ENCODE measurements at regions not wholly inside any gene's neighbourhood (a gene's known extent, or its start where the extent isn't known, plus 50 kb on each side); places are given as distances from the start of the nearest gene placed in this dataset.

- Histone ChIP-seq H3K27me3 (no peaks in the 10 kb centered on the region), H3K36me3 (no peaks in the 10 kb centered on the region), H3K4me1 (no peaks in the 10 kb centered on the region), H3K4me3 (no peak overlapping the region), H3K27ac (no peak overlapping the region), H3K9me3 (no peaks in the 10 kb centered on the region)
- TF ChIP-seq CTCF (IDR thresholded peaks at IDR 0.05) = no peak
- TF ChIP-seq POLR2A (IDR thresholded peaks at IDR 0.05) = no peak
- no peak for DNase-seq
Measured at GRCh38 chr16:9152649-9153501, 61.4 kb downstream of the HAPSTR1 start.

- Histone ChIP-seq H3K27me3 (no peaks in the 10 kb centered on the region), H3K36me3 (no peaks in the 10 kb centered on the region), H3K9me3 (no peaks in the 10 kb centered on the region), H3K4me3 (no peak overlapping the region), H3K27ac (no peak overlapping the region), H3K4me1 (no peaks in the 10 kb centered on the region)
- DNase-seq = no peak
- TF ChIP-seq POLR2A (IDR thresholded peaks at IDR 0.05) (no peak), CTCF (IDR thresholded peaks at IDR 0.05) (no peak)
Measured at GRCh38 chr16:9153502-9153864, 62.0 kb downstream of the HAPSTR1 start.

DNA sequence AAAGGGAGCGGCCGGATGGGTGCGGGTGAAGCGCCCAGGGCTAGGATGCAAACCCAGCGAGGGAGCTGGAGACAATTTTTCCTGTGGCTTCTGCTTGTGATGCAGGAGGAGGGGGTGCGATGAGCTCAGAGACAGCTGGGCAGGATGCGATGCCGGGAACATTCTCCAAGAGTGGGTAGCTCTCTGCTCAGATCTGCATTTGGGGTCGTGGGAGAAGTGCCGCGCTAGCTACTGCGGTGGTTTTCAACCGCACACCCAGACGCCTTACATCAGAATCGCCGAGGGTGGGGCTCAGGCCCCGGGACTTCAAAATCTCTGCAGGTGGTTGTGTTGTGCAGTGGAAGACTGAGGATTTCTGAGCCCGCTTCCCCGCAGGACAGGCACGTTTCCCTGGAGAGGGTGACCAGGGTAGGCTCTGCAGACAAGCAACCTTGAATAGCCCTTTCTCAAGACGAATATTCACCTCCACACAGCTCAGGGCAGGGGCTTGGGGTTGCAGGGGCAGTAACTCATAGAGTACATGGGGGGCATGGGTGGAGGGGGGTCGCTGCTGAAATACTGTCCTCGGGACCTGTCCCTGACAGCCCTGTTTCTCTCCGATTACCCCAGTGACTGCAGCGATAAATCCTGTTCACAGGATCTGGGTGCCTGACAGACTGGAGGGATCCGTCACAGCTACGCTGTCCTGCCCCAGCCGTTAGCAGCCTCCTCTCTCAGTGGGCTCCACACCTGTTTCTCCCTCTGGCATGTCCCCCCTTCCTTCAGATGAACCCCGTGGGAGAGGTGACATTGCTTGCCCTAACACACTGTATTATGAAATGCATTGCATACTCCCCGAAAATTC lies 63.3 kb downstream of the HAPSTR1 start:
- TF ChIP-seq CTCF (IDR thresholded peaks at IDR 0.05) = no peak
- no peak for TF ChIP-seq POLR2A (IDR thresholded peaks at IDR 0.05)
- H3K36me3 ChIP-seq = no peaks in the 10 kb centered on the region
- H3K27me3 ChIP-seq = no peaks in the 10 kb centered on the region
- no peaks in the 10 kb centered on the region for H3K9me3 ChIP-seq
- no peaks in the 10 kb centered on the region for H3K4me1 ChIP-seq
- H3K27ac ChIP-seq = no peak overlapping the region
- H3K4me3 ChIP-seq = no peak overlapping the region
- DNase-seq = no peak

- TF ChIP-seq POLR2A (IDR thresholded peaks at IDR 0.05) (no peak), CTCF (IDR thresholded peaks at IDR 0.05) (no peak)
- Histone ChIP-seq H3K4me1 (no peaks in the 10 kb centered on the region), H3K4me3 (no peak overlapping the region), H3K9me3 (no peaks in the 10 kb centered on the region), H3K36me3 (no peaks in the 10 kb centered on the region), H3K27ac (no peak overlapping the region), H3K27me3 (no peaks in the 10 kb centered on the region)
- DNase-seq = no peak
Measured at GRCh38 chr16:9155871-9156270, 64.4 kb downstream of the HAPSTR1 start.

DNA sequence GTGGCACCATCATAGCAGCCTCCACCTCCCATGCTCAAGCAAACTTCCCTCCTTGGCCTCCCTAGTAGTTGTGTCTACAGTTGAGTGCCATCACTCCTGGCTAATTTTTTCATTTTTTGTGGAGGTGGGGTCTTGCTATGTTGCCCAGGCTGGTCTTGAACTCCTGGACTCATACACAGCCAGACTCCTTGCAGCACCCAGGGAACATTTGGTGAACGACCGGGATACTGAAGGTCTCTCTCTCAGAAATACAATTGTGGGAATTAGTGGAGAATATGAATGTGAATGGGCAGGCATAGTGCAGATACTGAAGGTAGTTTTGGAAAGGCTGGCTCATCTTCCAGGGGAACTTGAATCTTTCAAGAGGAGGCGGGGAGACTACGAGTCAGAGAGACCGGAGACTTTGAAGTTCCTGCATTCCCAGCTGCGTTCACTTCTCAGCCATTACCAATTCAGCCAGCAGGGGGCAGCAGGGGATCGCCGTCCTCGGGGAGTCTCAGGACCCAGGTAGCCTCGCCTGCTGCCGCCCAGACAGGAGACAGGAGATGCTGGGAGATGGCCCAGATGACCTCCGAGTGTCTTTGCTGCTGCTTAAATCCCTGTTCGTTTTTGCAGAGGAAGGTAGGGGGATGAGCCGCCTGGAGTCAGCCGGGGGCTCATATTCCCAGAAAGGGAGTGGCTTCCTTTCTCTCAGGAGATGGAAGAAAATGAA lies 68.6 kb downstream of the HAPSTR1 start:
- Histone ChIP-seq H3K27me3 (no peaks in the 10 kb centered on the region), H3K4me3 (no peak overlapping the region), H3K4me1 (no peaks in the 10 kb centered on the region), H3K9me3 (no peaks in the 10 kb centered on the region), H3K36me3 (no peaks in the 10 kb centered on the region), H3K27ac (no peak overlapping the region)
- TF ChIP-seq CTCF (IDR thresholded peaks at IDR 0.05) = peak in 4 of 6 experiments; percentile 66 to 77 (median 74)
- TF ChIP-seq POLR2A (IDR thresholded peaks at IDR 0.05) = no peak
- DNase-seq = peak in 2 of 3 donors; percentile 73 to 83
